ENCODE measurements at regions not wholly inside any gene's neighbourhood (a gene's known extent, or its start where the extent isn't known, plus 50 kb on each side); places are given as distances from the start of the nearest gene placed in this dataset.

DNA sequence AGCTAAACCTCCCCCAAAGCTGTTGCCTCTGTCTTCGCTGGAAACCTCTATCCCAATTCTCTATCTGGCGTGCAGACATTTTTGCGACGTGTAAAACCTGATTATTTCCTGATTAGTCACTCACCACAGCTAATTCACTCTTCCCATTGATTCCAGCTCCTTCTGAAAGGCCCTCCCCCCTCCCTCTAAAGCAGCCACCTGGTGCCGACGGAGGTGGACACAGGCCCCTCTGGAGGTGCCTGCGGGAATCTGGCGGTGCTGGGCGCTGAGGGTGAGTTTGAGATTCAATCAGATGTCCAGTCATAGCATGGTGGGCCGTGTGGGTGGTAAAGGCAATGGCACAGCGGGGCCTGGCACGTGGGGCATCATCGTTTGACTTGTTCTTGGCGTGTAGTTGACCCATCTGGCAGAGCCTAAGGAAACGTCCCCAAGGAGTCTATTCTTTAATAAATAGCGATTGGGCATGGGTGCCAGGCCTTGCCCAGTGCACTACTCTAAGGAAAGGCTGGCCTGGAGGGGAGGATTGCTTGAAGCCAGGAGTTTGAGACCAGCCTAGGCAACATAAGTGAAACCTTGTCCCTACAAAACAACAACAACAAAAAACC is 271.1 kb upstream of the MVB12B start:
- TF ChIP-seq SP1 (IDR thresholded peaks at IDR 0.05) (no peak), RXRA (IDR thresholded peaks at IDR 0.05) (no peak), TAF1 (conservative IDR thresholded peaks at IDR 0.05) (no peak), JUND (IDR thresholded peaks at IDR 0.05) (no peak), FOXA1 (IDR thresholded peaks at IDR 0.05) (no peak)
- TF ChIP-seq, protein P1, sequence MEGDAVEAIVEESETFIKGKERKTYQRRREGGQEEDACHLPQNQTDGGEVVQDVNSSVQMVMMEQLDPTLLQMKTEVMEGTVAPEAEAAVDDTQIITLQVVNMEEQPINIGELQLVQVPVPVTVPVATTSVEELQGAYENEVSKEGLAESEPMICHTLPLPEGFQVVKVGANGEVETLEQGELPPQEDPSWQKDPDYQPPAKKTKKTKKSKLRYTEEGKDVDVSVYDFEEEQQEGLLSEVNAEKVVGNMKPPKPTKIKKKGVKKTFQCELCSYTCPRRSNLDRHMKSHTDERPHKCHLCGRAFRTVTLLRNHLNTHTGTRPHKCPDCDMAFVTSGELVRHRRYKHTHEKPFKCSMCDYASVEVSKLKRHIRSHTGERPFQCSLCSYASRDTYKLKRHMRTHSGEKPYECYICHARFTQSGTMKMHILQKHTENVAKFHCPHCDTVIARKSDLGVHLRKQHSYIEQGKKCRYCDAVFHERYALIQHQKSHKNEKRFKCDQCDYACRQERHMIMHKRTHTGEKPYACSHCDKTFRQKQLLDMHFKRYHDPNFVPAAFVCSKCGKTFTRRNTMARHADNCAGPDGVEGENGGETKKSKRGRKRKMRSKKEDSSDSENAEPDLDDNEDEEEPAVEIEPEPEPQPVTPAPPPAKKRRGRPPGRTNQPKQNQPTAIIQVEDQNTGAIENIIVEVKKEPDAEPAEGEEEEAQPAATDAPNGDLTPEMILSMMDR (IDR thresholded peaks at IDR 0.05; ENCODE audit: low read depth, low read length, missing input control) = no peak
- TF ChIP-seq, protein P2, sequence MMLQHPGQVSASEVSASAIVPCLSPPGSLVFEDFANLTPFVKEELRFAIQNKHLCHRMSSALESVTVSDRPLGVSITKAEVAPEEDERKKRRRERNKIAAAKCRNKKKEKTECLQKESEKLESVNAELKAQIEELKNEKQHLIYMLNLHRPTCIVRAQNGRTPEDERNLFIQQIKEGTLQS (IDR thresholded peaks at IDR 0.05) = no peak
